ENCODE measurements at regions not wholly inside any gene's neighbourhood (a gene's known extent, or its start where the extent isn't known, plus 50 kb on each side); places are given as distances from the start of the nearest gene placed in this dataset.

DNA sequence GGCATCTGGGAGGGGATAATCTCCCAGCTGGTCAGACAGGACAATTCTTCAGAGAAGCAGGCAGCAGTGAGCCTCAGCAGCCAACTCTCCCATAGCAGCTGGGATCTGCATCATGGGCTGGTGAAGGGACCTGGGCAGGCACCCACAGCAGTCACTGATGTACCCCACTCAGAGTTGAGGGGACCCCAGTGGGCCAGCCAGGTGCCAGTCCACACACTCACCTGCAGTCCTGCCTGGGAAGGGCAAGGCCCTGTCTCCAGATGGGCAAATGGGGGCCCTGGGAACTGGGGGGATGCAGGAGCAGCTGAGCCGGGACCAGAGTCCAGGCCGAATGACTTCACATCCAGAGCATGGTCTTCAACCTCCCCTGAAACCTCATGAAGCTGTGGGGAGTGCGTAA, 170.4 kb downstream of the ZFP36L2 start:
- 73% methylated on average over 3 of the region's 3 CpGs for WGBS
- Histone ChIP-seq H3K27ac (ENCODE audit: low read depth, low read length) (no peak overlapping the region), H3K4me3 (ENCODE audit: low read length) (no peak overlapping the region), H3K36me3 (ENCODE audit: insufficient read depth, low read length) (no peaks in the 10 kb centered on the region), H3K4me1 (ENCODE audit: insufficient read depth, low read length) (peaks cover 13% of the 10 kb centered on the region), H3K9ac (ENCODE audit: low read depth, low read length) (no peak overlapping the region), H3K27me3 (ENCODE audit: insufficient read depth, low read length) (no peaks in the 10 kb centered on the region), H3K9me3 (ENCODE audit: insufficient read depth, low read depth, low read length) (no peaks in the 10 kb centered on the region)

DNA sequence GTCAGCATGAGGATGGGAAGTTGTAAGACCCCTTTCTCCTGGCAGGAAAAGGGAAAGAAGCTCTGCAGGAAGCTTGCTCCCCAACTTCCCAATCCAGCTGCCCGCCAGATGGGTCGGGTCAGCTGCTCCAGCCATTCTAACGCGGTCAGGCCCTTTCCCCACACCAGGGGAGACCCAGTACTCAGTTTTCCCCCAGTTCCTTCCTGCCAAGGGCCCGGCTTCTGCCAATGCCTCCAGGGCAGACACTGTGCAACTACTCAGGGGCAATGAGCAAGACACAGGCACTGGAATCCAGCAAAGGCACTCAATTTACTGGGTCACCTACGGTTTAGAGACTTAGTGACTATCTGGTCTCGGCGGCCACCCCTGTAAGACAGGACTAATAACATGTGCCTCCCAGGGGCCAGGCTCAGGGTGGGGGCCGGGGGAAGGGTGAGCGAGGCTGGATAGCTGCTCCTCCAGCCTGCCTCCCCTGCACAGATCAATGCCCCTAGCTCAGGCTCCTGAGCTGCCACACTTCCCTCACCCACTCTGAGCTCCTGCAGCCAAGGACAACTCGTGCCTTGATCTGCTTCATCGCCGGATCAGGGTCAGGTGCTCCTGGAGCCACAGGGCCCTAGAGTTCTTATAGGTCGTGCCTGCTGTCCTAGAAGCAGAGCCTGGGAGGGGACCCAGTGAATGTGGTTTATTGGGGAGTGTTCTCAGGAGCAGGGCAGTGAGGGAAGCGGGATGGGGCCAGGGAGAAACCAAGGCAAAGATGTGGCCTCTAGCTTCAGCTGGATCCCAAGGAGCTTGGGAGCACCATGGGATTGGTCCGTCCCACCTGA, 171.1 kb downstream of the ZFP36L2 start:
- Histone ChIP-seq H3K9me3 (ENCODE audit: insufficient read depth, low read depth, low read length) (no peaks in the 10 kb centered on the region), H3K4me3 (ENCODE audit: low read length) (no peak overlapping the region), H3K36me3 (ENCODE audit: insufficient read depth, low read length) (no peaks in the 10 kb centered on the region), H3K9ac (ENCODE audit: low read depth, low read length) (no peak overlapping the region), H3K27me3 (ENCODE audit: insufficient read depth, low read length) (no peaks in the 10 kb centered on the region), H3K27ac (ENCODE audit: low read depth, low read length) (no peak overlapping the region), H3K4me1 (ENCODE audit: insufficient read depth, low read length) (peaks cover 13% of the 10 kb centered on the region)
- WGBS: 88% methylated on average over 16 of the region's 16 CpGs

DNA sequence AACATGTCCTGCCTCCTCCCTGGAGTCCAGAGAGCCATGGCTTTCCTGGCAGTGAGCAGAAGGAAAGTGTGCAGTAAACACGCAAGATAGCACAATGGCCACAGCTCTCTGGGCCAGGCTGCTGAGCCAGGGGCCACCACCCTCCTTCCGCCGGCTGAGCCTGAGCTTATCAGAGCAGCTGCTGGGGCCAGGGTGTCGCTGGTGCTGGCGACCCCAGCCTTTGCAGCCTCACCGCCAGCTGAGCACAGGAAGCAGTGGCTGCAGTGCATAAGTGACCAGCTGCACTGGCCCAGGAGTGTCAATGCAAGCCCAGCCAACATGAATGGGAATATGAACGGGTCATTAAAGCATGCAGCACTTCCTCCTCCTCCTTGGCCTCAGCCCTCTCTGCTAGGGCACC, 172.0 kb downstream of the ZFP36L2 start:
- Histone ChIP-seq H3K36me3 (ENCODE audit: insufficient read depth, low read length) (no peaks in the 10 kb centered on the region), H3K4me3 (ENCODE audit: low read length) (no peak overlapping the region), H3K9ac (ENCODE audit: low read depth, low read length) (no peak overlapping the region), H3K27ac (ENCODE audit: low read depth, low read length) (no peak overlapping the region), H3K27me3 (ENCODE audit: insufficient read depth, low read length) (no peaks in the 10 kb centered on the region), H3K4me1 (ENCODE audit: insufficient read depth, low read length) (peaks cover 13% of the 10 kb centered on the region), H3K9me3 (ENCODE audit: insufficient read depth, low read depth, low read length) (no peaks in the 10 kb centered on the region)
- 82% methylated on average over 7 of the region's 7 CpGs for WGBS

DNA sequence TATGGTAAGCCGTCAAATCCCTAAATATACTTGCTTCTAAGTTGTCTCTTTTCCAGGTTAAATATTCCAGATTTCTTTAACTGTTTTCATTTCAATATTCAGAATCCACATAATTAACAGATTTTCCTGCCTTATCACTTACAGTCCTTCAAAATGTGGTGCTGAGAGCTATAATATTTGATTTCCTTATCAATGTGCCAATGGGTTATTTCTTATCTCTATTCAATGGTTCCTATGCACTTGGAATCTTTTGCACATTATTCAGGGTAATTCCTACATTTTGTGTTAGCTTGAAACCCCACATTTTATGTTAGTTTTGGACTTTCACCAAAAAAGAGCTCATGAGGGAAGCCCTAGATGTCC, 173.5 kb downstream of the ZFP36L2 start:
- Histone ChIP-seq H3K4me1 (ENCODE audit: insufficient read depth, low read length) (peaks cover 4% of the 10 kb centered on the region), H3K9me3 (ENCODE audit: insufficient read depth, low read depth, low read length) (no peaks in the 10 kb centered on the region), H3K27me3 (ENCODE audit: insufficient read depth, low read length) (no peaks in the 10 kb centered on the region), H3K27ac (ENCODE audit: low read depth, low read length) (no peak overlapping the region), H3K4me3 (ENCODE audit: low read length) (no peak overlapping the region), H3K9ac (ENCODE audit: low read depth, low read length) (no peak overlapping the region), H3K36me3 (ENCODE audit: insufficient read depth, low read length) (no peaks in the 10 kb centered on the region)
- 93% methylated on average over 1 of the region's 1 CpG for WGBS

DNA sequence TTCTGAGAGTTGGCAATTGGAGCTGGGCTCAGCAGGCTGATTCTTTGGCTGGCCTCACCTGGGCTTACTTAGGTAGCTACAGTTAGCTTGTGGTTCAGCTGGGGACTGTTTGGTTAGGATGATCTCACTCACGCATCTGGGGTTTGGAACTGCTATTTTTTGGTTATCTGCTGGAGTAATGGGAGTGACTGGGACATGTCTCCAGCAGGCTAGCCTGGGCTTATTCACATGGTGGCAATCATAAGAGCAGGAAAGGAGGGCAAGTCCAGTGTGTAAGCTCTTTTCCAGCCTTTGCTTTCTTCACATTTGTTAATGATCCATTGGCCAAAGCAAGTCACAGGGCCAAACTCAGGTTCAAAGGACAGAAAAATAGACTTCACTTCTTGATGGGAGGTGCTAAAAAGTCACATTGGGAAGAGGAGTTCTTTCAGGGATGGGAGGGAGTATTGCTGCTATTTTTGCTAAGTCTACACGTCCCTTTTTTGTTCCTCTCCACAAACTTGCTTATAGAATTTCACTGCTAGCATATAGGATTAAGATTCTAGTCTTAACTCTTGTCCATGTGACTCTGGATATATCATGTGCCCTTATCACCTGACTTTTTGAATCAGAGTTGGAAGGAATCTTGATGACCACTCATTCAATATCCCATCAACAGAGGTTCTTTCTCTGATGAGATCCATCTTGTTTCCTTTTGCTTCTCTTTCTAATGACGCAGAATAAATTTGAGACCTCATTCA, 174.0 kb downstream of the ZFP36L2 start:
- Histone ChIP-seq H3K27me3 (ENCODE audit: insufficient read depth, low read length) (no peaks in the 10 kb centered on the region), H3K36me3 (ENCODE audit: insufficient read depth, low read length) (no peaks in the 10 kb centered on the region), H3K9ac (ENCODE audit: low read depth, low read length) (no peak overlapping the region), H3K4me3 (ENCODE audit: low read length) (no peak overlapping the region), H3K9me3 (ENCODE audit: insufficient read depth, low read depth, low read length) (no peaks in the 10 kb centered on the region), H3K27ac (ENCODE audit: low read depth, low read length) (no peak overlapping the region), H3K4me1 (ENCODE audit: insufficient read depth, low read length) (no peaks in the 10 kb centered on the region)
- 92% methylated on average over 2 of the region's 3 CpGs for WGBS

DNA sequence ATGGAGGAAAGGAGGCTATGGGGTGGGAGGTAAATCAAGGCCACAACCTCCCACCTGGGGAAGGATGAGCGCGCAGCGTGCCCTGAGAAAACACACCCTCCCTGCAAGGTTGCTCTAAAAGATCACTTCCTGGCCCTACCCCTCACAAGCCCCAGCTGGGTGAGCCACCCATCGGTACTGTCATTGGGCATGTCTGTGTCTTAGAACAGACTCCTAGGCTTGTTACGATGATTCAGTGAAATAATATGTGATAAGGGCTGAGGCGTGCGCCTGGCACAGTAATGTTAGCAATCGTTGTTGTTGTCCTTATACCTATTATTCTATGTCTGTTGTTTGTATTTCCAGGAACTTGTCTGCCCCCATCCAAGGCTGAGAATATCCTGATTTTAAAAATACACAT, 175.1 kb downstream of the ZFP36L2 start:
- H3K9ac ChIP-seq (ENCODE audit: low read depth, low read length): no peak overlapping the region
- H3K27ac ChIP-seq (ENCODE audit: low read depth, low read length): no peak overlapping the region
- H3K36me3 ChIP-seq (ENCODE audit: insufficient read depth, low read length): no peaks in the 10 kb centered on the region
- H3K9me3 ChIP-seq (ENCODE audit: insufficient read depth, low read depth, low read length): no peaks in the 10 kb centered on the region
- H3K27me3 ChIP-seq (ENCODE audit: insufficient read depth, low read length): no peaks in the 10 kb centered on the region
- no peaks in the 10 kb centered on the region; the same call in 1 of the 2 replicates for H3K4me1 ChIP-seq (ENCODE audit: insufficient read depth, low read length)
- 88% methylated on average over 7 of the region's 8 CpGs for WGBS
- no peak overlapping the region for H3K4me3 ChIP-seq (ENCODE audit: low read length)

DNA sequence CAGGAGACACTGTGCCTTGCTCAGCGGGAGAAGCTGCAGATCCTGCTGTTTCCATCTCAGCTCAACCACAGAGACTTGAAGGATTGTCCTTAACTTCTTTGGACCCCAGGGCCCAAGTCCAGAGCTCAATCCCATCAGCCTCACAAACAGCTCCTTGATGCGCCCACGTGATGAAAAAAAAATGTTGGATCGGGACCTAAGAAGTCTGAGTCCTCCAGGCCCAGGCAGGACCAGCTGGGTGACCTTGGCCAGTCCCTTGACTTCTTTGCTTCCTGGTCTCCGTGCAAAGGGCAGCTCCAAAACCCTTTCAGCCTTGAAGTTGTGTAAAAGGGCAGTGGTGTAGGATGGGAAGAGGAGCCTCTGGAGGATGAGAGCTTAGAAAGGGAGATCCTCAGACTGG, 175.5 kb downstream of the ZFP36L2 start:
- H3K4me1 ChIP-seq (ENCODE audit: insufficient read depth, low read length): no peaks in the 10 kb centered on the region; the same call in 1 of the 2 replicates
- WGBS: 90% methylated on average over 5 of the region's 5 CpGs
- H3K9ac ChIP-seq (ENCODE audit: low read depth, low read length): no peak overlapping the region
- no peaks in the 10 kb centered on the region for H3K9me3 ChIP-seq (ENCODE audit: insufficient read depth, low read depth, low read length)
- no peaks in the 10 kb centered on the region for H3K27me3 ChIP-seq (ENCODE audit: insufficient read depth, low read length)
- H3K27ac ChIP-seq (ENCODE audit: low read depth, low read length): no peak overlapping the region
- H3K36me3 ChIP-seq (ENCODE audit: insufficient read depth, low read length): no peaks in the 10 kb centered on the region
- no peak overlapping the region for H3K4me3 ChIP-seq (ENCODE audit: low read length)

DNA sequence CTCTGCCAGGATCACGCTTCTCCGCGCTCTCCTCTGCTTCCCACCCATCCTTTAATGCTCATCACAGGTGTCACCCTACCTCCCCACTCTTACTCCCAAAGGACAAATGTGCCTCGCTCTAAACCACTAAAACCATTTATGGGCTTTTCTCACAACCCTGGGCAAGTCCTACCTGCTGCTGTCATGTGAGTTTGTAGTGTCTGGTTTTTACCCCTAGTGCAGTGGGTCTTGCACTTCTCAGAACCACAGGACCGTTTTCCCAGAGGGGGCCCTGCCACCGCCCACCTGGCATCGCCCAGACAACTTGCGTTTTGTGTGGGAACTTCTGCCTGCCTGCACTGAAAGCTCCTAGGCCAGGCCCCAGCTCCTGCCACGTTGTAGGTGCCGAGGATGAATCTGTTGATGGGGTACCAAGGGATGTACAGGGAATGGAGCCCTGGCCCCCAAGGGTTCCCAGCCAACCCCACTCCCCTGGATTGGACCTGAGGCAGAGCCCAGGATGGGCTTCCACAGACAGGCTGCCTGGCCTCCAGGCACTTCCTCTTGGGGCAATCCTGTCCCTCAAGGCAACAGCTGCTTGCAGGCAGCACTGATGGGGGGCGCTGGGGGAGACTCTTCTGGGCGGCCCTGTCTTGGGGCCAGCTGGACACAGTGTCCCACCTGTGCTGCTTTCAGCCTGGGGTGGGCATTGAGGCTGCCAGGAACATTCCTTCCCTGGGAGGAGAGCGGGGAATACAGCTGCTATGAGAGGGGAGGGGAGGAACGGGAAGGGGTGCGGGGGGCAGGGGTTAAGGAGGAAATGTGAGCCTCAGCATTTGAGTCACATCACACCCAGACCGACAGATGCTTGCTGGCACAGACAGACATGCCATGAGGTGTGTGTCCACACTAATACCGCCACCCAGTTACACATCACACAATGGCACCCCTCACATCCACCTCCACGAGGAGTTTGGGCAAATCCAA, 176.3 kb downstream of the ZFP36L2 start:
- 89% methylated on average over 18 of the region's 18 CpGs for WGBS
- Histone ChIP-seq H3K4me1 (ENCODE audit: insufficient read depth, low read length) (no peaks in the 10 kb centered on the region; the same call in 1 of the 2 replicates), H3K9me3 (ENCODE audit: insufficient read depth, low read depth, low read length) (no peaks in the 10 kb centered on the region), H3K9ac (ENCODE audit: low read depth, low read length) (no peak overlapping the region), H3K27ac (ENCODE audit: low read depth, low read length) (no peak overlapping the region), H3K27me3 (ENCODE audit: insufficient read depth, low read length) (no peaks in the 10 kb centered on the region), H3K36me3 (ENCODE audit: insufficient read depth, low read length) (no peaks in the 10 kb centered on the region), H3K4me3 (ENCODE audit: low read length) (no peak overlapping the region)

DNA sequence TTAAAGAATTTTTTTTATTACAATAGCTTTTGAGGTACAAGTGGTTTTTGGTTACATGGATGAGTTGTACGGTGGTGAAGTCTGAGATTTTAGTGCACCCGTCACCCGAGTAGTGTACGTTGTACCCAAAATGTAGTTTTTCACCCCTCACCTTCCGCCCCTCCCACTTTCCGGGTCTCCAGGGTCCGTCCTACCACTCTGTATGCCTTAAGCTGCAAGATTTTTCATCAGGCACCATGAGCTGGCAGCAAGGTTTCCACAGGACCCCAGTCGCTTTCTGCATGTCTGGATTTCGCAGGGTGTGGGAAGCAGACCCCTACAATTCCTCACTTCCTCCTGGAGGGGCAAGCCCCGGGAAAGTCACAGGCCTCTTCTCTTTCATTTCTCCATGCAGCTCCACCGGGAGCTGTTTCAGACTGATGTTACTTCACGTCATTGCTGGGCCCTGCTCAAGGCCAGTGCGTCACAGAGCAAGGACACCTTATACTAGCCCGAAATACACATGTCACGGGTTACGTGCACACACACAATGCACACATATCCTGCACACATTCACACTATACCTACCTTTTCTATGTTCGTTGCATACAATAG, 179.1 kb downstream of the ZFP36L2 start:
- Histone ChIP-seq H3K9ac (ENCODE audit: low read depth, low read length) (no peak overlapping the region), H3K36me3 (ENCODE audit: insufficient read depth, low read length) (no peaks in the 10 kb centered on the region), H3K9me3 (ENCODE audit: insufficient read depth, low read depth, low read length) (no peaks in the 10 kb centered on the region), H3K4me3 (ENCODE audit: low read length) (no peak overlapping the region), H3K27ac (ENCODE audit: low read depth, low read length) (no peak overlapping the region), H3K4me1 (ENCODE audit: insufficient read depth, low read length) (peaks cover 1% of the 10 kb centered on the region), H3K27me3 (ENCODE audit: insufficient read depth, low read length) (no peaks in the 10 kb centered on the region)
- 89% methylated on average over 17 of the region's 17 CpGs for WGBS

DNA sequence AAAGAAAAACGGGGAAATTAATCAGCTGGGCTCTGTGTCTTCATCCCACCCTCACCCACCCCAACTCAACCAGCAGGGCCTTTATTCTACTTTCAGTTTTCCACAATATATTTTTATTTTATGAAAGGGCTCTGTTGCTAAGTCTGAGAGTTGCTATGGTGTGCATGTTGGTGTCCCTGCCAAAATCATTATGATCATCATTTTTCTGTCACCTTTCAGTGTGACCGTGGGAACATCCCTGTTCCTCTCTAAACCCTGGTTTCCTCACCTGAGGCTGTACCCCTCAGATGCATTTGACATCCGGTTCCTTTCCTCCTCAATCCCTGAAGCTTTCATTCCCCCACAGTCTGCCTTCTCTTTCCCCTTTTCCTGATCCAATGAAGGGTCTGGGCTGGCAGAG, 180.5 kb downstream of the ZFP36L2 start:
- H3K4me1 ChIP-seq (ENCODE audit: insufficient read depth, low read length): peaks cover 15% of the 10 kb centered on the region

More for the DNA sequence above, 180.5 kb downstream of the ZFP36L2 start:
- Histone ChIP-seq H3K27ac (ENCODE audit: low read depth, low read length) (no peak overlapping the region), H3K27me3 (ENCODE audit: insufficient read depth, low read length) (no peaks in the 10 kb centered on the region), H3K9me3 (ENCODE audit: insufficient read depth, low read depth, low read length) (no peaks in the 10 kb centered on the region), H3K4me3 (ENCODE audit: low read length) (no peak overlapping the region), H3K9ac (ENCODE audit: low read depth, low read length) (no peak overlapping the region), H3K36me3 (ENCODE audit: insufficient read depth, low read length) (no peaks in the 10 kb centered on the region)
- 92% methylated on average over 3 of the region's 3 CpGs for WGBS

Data from HUES64 (cell line).